H1 (cell line): ENCODE measurements at regions not wholly inside any gene's neighbourhood (a gene's known extent, or its start where the extent isn't known, plus 50 kb on each side); places are given as distances from the start of the nearest gene placed in this dataset.

Source experiments
- PHF8 ChIP-seq: fragments of 200-600 bp; sonication (generic); conservative IDR thresholded peaks from 2 replicates; pipeline ENCODE4 v1.7.1; 2012; ENCODE audit warnings: low read depth, mild to moderate bottlenecking, inconsistent platforms, low read length, moderate library complexity
- TF ChIP-seq, protein P1 (sequence below): fragments of 300-600 bp; sonication (generic); IDR thresholded peaks from 2 replicates; pipeline ENCODE4 v1.7.1; 2012; ENCODE audit warnings: low read length, moderate library complexity, mild to moderate bottlenecking, inconsistent platforms; ENCODE audit not compliant: insufficient replicate concordance

DNA sequence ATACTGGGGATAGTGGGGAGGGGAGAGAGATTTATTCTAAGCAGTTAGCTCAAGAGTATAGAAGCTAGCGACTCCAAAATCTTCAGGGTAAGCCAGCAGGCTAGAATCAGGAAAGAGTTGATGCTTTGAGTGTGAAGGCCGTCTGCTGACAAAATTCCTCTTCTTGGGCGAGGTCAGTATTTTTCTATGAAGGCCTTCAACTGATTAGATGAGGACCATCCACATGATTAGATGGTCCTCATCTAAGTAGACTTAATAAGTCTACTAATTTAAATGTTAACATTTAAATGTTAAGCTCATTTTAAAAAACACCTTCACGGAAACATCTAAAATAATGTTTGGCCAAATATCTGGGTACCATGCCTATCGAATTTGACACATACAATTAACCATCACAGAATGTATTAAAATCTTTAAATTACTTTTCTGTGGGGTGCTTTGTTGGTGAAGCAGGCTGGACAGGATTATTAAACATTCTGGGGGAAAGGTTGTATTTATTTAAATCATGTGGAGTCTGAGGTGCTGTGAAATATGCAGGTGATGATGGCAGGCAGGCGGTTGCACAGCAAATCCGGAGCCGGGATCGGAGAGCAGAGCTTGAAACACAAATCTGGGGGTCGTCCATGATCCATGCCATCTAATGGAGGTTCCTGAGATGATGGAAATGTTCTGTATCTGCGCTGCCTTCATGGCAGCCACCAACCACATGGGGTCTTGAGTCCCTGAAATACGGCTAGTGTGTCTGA, 49.8 kb upstream of the ADORA2B start (continued):
- TF ChIP-seq, protein P1, sequence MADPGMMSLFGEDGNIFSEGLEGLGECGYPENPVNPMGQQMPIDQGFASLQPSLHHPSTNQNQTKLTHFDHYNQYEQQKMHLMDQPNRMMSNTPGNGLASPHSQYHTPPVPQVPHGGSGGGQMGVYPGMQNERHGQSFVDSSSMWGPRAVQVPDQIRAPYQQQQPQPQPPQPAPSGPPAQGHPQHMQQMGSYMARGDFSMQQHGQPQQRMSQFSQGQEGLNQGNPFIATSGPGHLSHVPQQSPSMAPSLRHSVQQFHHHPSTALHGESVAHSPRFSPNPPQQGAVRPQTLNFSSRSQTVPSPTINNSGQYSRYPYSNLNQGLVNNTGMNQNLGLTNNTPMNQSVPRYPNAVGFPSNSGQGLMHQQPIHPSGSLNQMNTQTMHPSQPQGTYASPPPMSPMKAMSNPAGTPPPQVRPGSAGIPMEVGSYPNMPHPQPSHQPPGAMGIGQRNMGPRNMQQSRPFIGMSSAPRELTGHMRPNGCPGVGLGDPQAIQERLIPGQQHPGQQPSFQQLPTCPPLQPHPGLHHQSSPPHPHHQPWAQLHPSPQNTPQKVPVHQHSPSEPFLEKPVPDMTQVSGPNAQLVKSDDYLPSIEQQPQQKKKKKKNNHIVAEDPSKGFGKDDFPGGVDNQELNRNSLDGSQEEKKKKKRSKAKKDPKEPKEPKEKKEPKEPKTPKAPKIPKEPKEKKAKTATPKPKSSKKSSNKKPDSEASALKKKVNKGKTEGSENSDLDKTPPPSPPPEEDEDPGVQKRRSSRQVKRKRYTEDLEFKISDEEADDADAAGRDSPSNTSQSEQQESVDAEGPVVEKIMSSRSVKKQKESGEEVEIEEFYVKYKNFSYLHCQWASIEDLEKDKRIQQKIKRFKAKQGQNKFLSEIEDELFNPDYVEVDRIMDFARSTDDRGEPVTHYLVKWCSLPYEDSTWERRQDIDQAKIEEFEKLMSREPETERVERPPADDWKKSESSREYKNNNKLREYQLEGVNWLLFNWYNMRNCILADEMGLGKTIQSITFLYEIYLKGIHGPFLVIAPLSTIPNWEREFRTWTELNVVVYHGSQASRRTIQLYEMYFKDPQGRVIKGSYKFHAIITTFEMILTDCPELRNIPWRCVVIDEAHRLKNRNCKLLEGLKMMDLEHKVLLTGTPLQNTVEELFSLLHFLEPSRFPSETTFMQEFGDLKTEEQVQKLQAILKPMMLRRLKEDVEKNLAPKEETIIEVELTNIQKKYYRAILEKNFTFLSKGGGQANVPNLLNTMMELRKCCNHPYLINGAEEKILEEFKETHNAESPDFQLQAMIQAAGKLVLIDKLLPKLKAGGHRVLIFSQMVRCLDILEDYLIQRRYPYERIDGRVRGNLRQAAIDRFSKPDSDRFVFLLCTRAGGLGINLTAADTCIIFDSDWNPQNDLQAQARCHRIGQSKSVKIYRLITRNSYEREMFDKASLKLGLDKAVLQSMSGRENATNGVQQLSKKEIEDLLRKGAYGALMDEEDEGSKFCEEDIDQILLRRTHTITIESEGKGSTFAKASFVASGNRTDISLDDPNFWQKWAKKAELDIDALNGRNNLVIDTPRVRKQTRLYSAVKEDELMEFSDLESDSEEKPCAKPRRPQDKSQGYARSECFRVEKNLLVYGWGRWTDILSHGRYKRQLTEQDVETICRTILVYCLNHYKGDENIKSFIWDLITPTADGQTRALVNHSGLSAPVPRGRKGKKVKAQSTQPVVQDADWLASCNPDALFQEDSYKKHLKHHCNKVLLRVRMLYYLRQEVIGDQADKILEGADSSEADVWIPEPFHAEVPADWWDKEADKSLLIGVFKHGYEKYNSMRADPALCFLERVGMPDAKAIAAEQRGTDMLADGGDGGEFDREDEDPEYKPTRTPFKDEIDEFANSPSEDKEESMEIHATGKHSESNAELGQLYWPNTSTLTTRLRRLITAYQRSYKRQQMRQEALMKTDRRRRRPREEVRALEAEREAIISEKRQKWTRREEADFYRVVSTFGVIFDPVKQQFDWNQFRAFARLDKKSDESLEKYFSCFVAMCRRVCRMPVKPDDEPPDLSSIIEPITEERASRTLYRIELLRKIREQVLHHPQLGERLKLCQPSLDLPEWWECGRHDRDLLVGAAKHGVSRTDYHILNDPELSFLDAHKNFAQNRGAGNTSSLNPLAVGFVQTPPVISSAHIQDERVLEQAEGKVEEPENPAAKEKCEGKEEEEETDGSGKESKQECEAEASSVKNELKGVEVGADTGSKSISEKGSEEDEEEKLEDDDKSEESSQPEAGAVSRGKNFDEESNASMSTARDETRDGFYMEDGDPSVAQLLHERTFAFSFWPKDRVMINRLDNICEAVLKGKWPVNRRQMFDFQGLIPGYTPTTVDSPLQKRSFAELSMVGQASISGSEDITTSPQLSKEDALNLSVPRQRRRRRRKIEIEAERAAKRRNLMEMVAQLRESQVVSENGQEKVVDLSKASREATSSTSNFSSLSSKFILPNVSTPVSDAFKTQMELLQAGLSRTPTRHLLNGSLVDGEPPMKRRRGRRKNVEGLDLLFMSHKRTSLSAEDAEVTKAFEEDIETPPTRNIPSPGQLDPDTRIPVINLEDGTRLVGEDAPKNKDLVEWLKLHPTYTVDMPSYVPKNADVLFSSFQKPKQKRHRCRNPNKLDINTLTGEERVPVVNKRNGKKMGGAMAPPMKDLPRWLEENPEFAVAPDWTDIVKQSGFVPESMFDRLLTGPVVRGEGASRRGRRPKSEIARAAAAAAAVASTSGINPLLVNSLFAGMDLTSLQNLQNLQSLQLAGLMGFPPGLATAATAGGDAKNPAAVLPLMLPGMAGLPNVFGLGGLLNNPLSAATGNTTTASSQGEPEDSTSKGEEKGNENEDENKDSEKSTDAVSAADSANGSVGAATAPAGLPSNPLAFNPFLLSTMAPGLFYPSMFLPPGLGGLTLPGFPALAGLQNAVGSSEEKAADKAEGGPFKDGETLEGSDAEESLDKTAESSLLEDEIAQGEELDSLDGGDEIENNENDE, result no peak
- TF ChIP-seq PHF8, result no peak
- TF ChIP-seq, all 59 proteins: peak for 0
